Endothelial cell of umbilical vein (primary cell): ENCODE measurements at regions not wholly inside any gene's neighbourhood (a gene's known extent, or its start where the extent isn't known, plus 50 kb on each side); places are given as distances from the start of the nearest gene placed in this dataset.

Experiments
- CTCF ChIP-seq, 2 donors: IDR thresholded peaks; 1 replicate in 1 of 2; 2 replicates in 1 of 2; pipeline ENCODE4 v1.5.1; 2011; ENCODE audit warnings: low read length in 2 of 2, mild to moderate bottlenecking in 2 of 2, moderate library complexity in 2 of 2, control low read depth in 1 of 2, inconsistent platforms in 1 of 2, low read depth in 1 of 2; ENCODE audit not compliant: insufficient read depth in 1 of 2; ENCODE audit errors: extremely low read depth in 1 of 2
- FOS ChIP-seq: IDR thresholded peaks from 2 replicates; pipeline ENCODE4 v1.6.1; 2011; ENCODE audit warnings: mild to moderate bottlenecking, low read length, moderate library complexity, borderline replicate concordance; ENCODE audit not compliant: insufficient read depth
- JUN ChIP-seq: IDR thresholded peaks from 2 replicates; pipeline ENCODE4 v1.6.1; 2011; ENCODE audit warnings: borderline replicate concordance, low read depth; ENCODE audit not compliant: insufficient read length, insufficient read depth
- MAX ChIP-seq: IDR thresholded peaks from 2 replicates; pipeline ENCODE4 v1.6.1; 2011; ENCODE audit not compliant: insufficient read depth, insufficient read length
- MYC ChIP-seq: IDR thresholded peaks from one replicate; pipeline ENCODE4 v1.6.1; 2011; ENCODE audit warnings: mild to moderate bottlenecking, low read depth, low read length
- POLR2A ChIP-seq: IDR thresholded peaks from 2 replicates; pipeline ENCODE4 v1.6.1; 2012; ENCODE audit warnings: low read depth, mild to moderate bottlenecking, control low read depth, low read length
- POLR2AphosphoS5 ChIP-seq: IDR thresholded peaks from 2 replicates; pipeline ENCODE4 v1.6.1; 2012; ENCODE audit warnings: low read depth, mild to moderate bottlenecking, control low read depth, low read length, moderate library complexity; ENCODE audit not compliant: insufficient read depth

- TF ChIP-seq JUN (no peak), POLR2A (no peak), POLR2AphosphoS5 (no peak), CTCF (IDR thresholded peaks at IDR 0.05; ENCODE audit: extremely low read depth in 1 of 2, insufficient read depth in 1 of 2, low read depth in 1 of 2, low read length in 2 of 2) (no peak), MYC (no peak), MAX (no peak), FOS (no peak)
Observed at GRCh38 chr5:131022811-131023497, 142.1 kb downstream of the HINT1 start.
